Stimulated activated CD8-positive, alpha-beta memory T cell treated with anti-CD3 and anti-CD28 coated beads, Interleukin-4, amount 100 ng/mL, for 4 hours (primary cell): ENCODE measurements at regions not wholly inside any gene's neighbourhood (a gene's known extent, or its start where the extent isn't known, plus 50 kb on each side); places are given as distances from the start of the nearest gene placed in this dataset.

Source experiments
- DNase-seq, 2 donors: peaks; one replicate each; pipeline ENCODE4 v3.0.0-alpha.2; 2020; ENCODE audit warnings: low read depth in 2 of 2, low spot score in 1 of 2

- DNase-seq: no peak
These were observed 80.2 kb upstream of the GPC1 start for GRCh38 chr2:240355001-240355891.

- no peak for DNase-seq
These were observed 79.5 kb upstream of the GPC1 start for GRCh38 chr2:240355962-240356361.

- DNase-seq: no peak
These were observed 78.5 kb upstream of the GPC1 start for GRCh38 chr2:240356700-240357640.

- DNase-seq: no peak
These were observed 77.8 kb upstream of the GPC1 start for GRCh38 chr2:240357641-240358012.

GRCh38 chr2:240358080-240358479, 77.4 kb upstream of the GPC1 start:
- no peak for DNase-seq

GRCh38 chr2:240358821-240359397, 76.6 kb upstream of the GPC1 start:
- DNase-seq: no peak

- DNase-seq: no peak
These were observed 75.8 kb upstream of the GPC1 start for GRCh38 chr2:240359695-240360094.

GRCh38 chr2:240360645-240361475, 74.6 kb upstream of the GPC1 start:
- no peak for DNase-seq

- no peak for DNase-seq
These were observed 73.2 kb upstream of the GPC1 start for GRCh38 chr2:240362216-240362755.

- no peak for DNase-seq
These were observed 72.4 kb upstream of the GPC1 start for GRCh38 chr2:240362826-240363745.

GRCh38 chr2:240363746-240364581, 71.5 kb upstream of the GPC1 start:
- no peak for DNase-seq

GRCh38 chr2:240364582-240364960, 70.9 kb upstream of the GPC1 start:
- DNase-seq: no peak

GRCh38 chr2:240364961-240365775, 70.3 kb upstream of the GPC1 start:
- no peak for DNase-seq

- no peak for DNase-seq
These were observed 69.4 kb upstream of the GPC1 start for GRCh38 chr2:240365971-240366471.

GRCh38 chr2:240366901-240367300, 68.6 kb upstream of the GPC1 start:
- DNase-seq: no peak

- no peak for DNase-seq
These were observed 67.7 kb upstream of the GPC1 start for GRCh38 chr2:240367721-240368120.

GRCh38 chr2:240368781-240369331, 66.6 kb upstream of the GPC1 start:
- DNase-seq: no peak
